ENCODE measurements at regions not wholly inside any gene's neighbourhood (a gene's known extent, or its start where the extent isn't known, plus 50 kb on each side); places are given as distances from the start of the nearest gene placed in this dataset.

DNA sequence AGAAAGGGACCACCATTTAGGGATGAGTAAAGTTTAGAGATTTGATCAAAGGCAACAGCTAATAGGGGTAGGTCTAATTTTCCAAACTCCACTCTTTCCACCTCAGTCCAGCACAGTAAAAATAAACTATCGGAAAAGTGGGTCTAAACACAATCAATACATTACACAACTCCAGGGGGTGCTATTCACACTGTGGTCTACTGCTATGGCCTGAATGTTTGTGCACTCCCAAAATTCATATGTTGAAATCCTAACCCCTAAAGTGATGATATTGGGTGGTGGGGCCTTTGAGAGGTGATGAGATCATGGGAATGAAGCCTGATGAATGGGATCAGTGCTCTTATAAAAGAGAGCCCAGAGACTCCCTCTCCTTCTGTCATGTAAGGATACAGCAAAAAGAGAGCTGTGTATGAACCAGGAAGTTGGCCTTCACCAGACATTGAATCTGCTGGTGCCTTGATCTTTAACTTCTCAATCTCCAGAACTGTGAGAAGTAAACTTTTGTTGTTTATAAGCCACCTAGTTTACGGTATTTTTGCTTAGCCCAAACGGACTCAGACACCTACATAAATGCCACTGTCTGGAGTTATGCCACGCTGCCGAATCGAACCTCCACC is 193.9 kb downstream of the OMA1 start:
- TF ChIP-seq, protein P1, sequence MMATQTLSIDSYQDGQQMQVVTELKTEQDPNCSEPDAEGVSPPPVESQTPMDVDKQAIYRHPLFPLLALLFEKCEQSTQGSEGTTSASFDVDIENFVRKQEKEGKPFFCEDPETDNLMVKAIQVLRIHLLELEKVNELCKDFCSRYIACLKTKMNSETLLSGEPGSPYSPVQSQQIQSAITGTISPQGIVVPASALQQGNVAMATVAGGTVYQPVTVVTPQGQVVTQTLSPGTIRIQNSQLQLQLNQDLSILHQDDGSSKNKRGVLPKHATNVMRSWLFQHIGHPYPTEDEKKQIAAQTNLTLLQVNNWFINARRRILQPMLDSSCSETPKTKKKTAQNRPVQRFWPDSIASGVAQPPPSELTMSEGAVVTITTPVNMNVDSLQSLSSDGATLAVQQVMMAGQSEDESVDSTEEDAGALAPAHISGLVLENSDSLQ (IDR thresholded peaks at IDR 0.05): no peak
- no peak for TF ChIP-seq CTCF (IDR thresholded peaks at IDR 0.05 in 2 of 3, conservative IDR thresholded peaks at IDR 0.05 in 1 of 3; ENCODE audit: control insufficient read depth in 2 of 3, extremely low read depth in 1 of 3, insufficient read depth in 1 of 3, low read depth in 3 of 3, low read length in 3 of 3)
- TF ChIP-seq SUZ12 (IDR thresholded peaks at IDR 0.05; ENCODE audit: unreplicated experiment): no peak
- TF ChIP-seq RBBP5 (conservative IDR thresholded peaks at IDR 0.05): no peak
- TF ChIP-seq, protein P2, sequence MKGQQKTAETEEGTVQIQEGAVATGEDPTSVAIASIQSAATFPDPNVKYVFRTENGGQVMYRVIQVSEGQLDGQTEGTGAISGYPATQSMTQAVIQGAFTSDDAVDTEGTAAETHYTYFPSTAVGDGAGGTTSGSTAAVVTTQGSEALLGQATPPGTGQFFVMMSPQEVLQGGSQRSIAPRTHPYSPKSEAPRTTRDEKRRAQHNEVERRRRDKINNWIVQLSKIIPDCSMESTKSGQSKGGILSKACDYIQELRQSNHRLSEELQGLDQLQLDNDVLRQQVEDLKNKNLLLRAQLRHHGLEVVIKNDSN (IDR thresholded peaks at IDR 0.05; ENCODE audit: borderline replicate concordance, extremely low read length, insufficient read depth, low read depth, low read length): no peak
- no peak for TF ChIP-seq GABPA (IDR thresholded peaks at IDR 0.05; ENCODE audit: low read depth)
- TF ChIP-seq REST (IDR thresholded peaks at IDR 0.05; ENCODE audit: low read depth, low read length): no peak
- no peak for TF ChIP-seq MAX (IDR thresholded peaks at IDR 0.05; ENCODE audit: low read depth, low read length)
- no peak for TF ChIP-seq BHLHE40 (IDR thresholded peaks at IDR 0.05; ENCODE audit: borderline replicate concordance in 1 of 2, low read depth in 2 of 2, low read length in 1 of 2)
- no peak for TF ChIP-seq PAX5 (IDR thresholded peaks at IDR 0.05; ENCODE audit: borderline replicate concordance, low read depth, low read length)
- TF ChIP-seq EZH2 (IDR thresholded peaks at IDR 0.05; ENCODE audit: borderline replicate concordance, control insufficient read depth, low read depth, low read length): no peak
- TF ChIP-seq POLR2A (IDR thresholded peaks at IDR 0.05; ENCODE audit: low read depth, low read length): no peak
- no peak for TF ChIP-seq EP300 (IDR thresholded peaks at IDR 0.05; ENCODE audit: borderline replicate concordance in 1 of 2, control insufficient read depth in 1 of 2, low read depth in 2 of 2, low read length in 2 of 2)

All from GM12878 (cell line).